ENCODE measurements at regions not wholly inside any gene's neighbourhood (a gene's known extent, or its start where the extent isn't known, plus 50 kb on each side); places are given as distances from the start of the nearest gene placed in this dataset.

- POLR2A ChIA-PET, result interaction anchor here (1.2 kb wide), 1 partner anchor 321 kb away, joined by 3 read pairs; the partner anchor contains the start of gene SOX4
- CTCF ChIA-PET, result interaction anchor here (1.2 kb wide), 1 partner anchor 1533 kb away, joined by 3 read pairs; no protein-coding TSS in a partner anchor
- Histone ChIP-seq H3K27ac (ENCODE audit: low read depth, low read length) (no peak overlapping the region), H3K27me3 (ENCODE audit: control insufficient read depth, insufficient read depth, low read length) (no peaks in the 10 kb centered on the region), H3K9me3 (ENCODE audit: control insufficient read depth, insufficient read depth, low read length) (no peaks in the 10 kb centered on the region), H3K4me3 (ENCODE audit: low read depth, low read length) (no peak overlapping the region)
- TF ChIP-seq CTCF (IDR thresholded peaks at IDR 0.05; ENCODE audit: low read depth, low read length), result no peak
- no peak for DNase-seq (ENCODE audit: low read depth, low spot score)
Observed at GRCh38 chr6:21914121-21914973, 320.8 kb downstream of the SOX4 start.

GRCh38 chr6:21915707-21916260, 322.2 kb downstream of the SOX4 start:
- POLR2A ChIA-PET, result interaction anchor here (0.7 to 1.2 kb wide), 3 partner anchors 31 to 322 kb away, joined by 3 to 14 read pairs (median 4); partner anchors contain the start of gene SOX4
- peak overlapping the region; percentile 12 for H3K27ac ChIP-seq (ENCODE audit: low read depth, low read length)

GRCh38 chr6:21918041-21918440, 324.5 kb downstream of the SOX4 start:
- no peak for DNase-seq (ENCODE audit: low read depth, low spot score)
- ChIA-PET POLR2A (no interaction called here), CTCF (interaction anchor here (0.8 kb wide), 1 partner anchor 320 kb away, joined by 3 read pairs; no protein-coding TSS in a partner anchor)
- TF ChIP-seq CTCF (IDR thresholded peaks at IDR 0.05; ENCODE audit: low read depth, low read length), result no peak
- Histone ChIP-seq H3K4me3 (ENCODE audit: low read depth, low read length) (no peak overlapping the region), H3K9me3 (ENCODE audit: control insufficient read depth, insufficient read depth, low read length) (no peaks in the 10 kb centered on the region), H3K27ac (ENCODE audit: low read depth, low read length) (no peak overlapping the region), H3K27me3 (ENCODE audit: control insufficient read depth, insufficient read depth, low read length) (no peaks in the 10 kb centered on the region)

More at GRCh38 chr6:21915707-21916260, 322.2 kb downstream of the SOX4 start:
- H3K9me3 ChIP-seq (ENCODE audit: control insufficient read depth, insufficient read depth, low read length), result no peaks in the 10 kb centered on the region
- H3K27me3 ChIP-seq (ENCODE audit: control insufficient read depth, insufficient read depth, low read length), result no peaks in the 10 kb centered on the region
- CTCF ChIA-PET, result interaction anchor here (1.2 to 1.3 kb wide), 2 partner anchors 27 to 1532 kb away, joined by 3 read pairs; no protein-coding TSS in a partner anchor
- H3K4me3 ChIP-seq (ENCODE audit: low read depth, low read length), result peak overlapping the region; percentile 40
- no peak for TF ChIP-seq CTCF (IDR thresholded peaks at IDR 0.05; ENCODE audit: low read depth, low read length)
- no peak for DNase-seq (ENCODE audit: low read depth, low spot score)

- Histone ChIP-seq H3K27ac (ENCODE audit: low read depth, low read length) (no peak overlapping the region), H3K4me3 (ENCODE audit: low read depth, low read length) (no peak overlapping the region), H3K27me3 (ENCODE audit: control insufficient read depth, insufficient read depth, low read length) (no peaks in the 10 kb centered on the region), H3K9me3 (ENCODE audit: control insufficient read depth, insufficient read depth, low read length) (no peaks in the 10 kb centered on the region)
- ChIA-PET CTCF (no interaction called here), POLR2A (no interaction called here)
- no peak for DNase-seq (ENCODE audit: low read depth, low spot score)
- TF ChIP-seq CTCF (IDR thresholded peaks at IDR 0.05; ENCODE audit: low read depth, low read length), result no peak
Observed at GRCh38 chr6:21918666-21919065, 325.1 kb downstream of the SOX4 start.

GRCh38 chr6:21922086-21922485, 328.5 kb downstream of the SOX4 start:
- Histone ChIP-seq H3K4me3 (ENCODE audit: low read depth, low read length) (no peak overlapping the region), H3K9me3 (ENCODE audit: control insufficient read depth, insufficient read depth, low read length) (no peaks in the 10 kb centered on the region), H3K27ac (ENCODE audit: low read depth, low read length) (no peak overlapping the region), H3K27me3 (ENCODE audit: control insufficient read depth, insufficient read depth, low read length) (no peaks in the 10 kb centered on the region)
- POLR2A ChIA-PET, result no interaction called here
- DNase-seq (ENCODE audit: low read depth, low spot score), result no peak
- TF ChIP-seq CTCF (IDR thresholded peaks at IDR 0.05; ENCODE audit: low read depth, low read length), result no peak
- CTCF ChIA-PET, result no interaction called here

Measured in AG04450 (cell line).